Stomach (tissue), 4 donors: ENCODE measurements at regions not wholly inside any gene's neighbourhood (a gene's known extent, or its start where the extent isn't known, plus 50 kb on each side); places are given as distances from the start of the nearest gene placed in this dataset.

Source experiments
- POLR2A ChIP-seq, 4 donors: fragments of 450-650 bp; IDR thresholded peaks; one replicate each; pipeline ENCODE4 v1.6.1; 2016; ENCODE audit warnings: antibody characterized with exemption in 4 of 4, control low read depth in 2 of 4, mild to moderate bottlenecking in 1 of 4, moderate library complexity in 1 of 4
- TF ChIP-seq, protein P1 (sequence below), 7 experiments: fragments of 450-650 bp in 4 of 7; fragments of 200-600 bp in 3 of 7; sonication (generic) in 3 of 7; IDR thresholded peaks; one replicate each; pipeline ENCODE4 v1.5.1; 2016 to 2019; ENCODE audit warnings: antibody characterized with exemption in 7 of 7, control low read depth in 2 of 7, mild to moderate bottlenecking in 1 of 7

GRCh38 chr3:152635389-152635788 is 199.5 kb upstream of the P2RY1 start:
- TF ChIP-seq, protein P1, sequence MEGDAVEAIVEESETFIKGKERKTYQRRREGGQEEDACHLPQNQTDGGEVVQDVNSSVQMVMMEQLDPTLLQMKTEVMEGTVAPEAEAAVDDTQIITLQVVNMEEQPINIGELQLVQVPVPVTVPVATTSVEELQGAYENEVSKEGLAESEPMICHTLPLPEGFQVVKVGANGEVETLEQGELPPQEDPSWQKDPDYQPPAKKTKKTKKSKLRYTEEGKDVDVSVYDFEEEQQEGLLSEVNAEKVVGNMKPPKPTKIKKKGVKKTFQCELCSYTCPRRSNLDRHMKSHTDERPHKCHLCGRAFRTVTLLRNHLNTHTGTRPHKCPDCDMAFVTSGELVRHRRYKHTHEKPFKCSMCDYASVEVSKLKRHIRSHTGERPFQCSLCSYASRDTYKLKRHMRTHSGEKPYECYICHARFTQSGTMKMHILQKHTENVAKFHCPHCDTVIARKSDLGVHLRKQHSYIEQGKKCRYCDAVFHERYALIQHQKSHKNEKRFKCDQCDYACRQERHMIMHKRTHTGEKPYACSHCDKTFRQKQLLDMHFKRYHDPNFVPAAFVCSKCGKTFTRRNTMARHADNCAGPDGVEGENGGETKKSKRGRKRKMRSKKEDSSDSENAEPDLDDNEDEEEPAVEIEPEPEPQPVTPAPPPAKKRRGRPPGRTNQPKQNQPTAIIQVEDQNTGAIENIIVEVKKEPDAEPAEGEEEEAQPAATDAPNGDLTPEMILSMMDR (IDR thresholded peaks at IDR 0.05), result no peak
- TF ChIP-seq POLR2A (IDR thresholded peaks at IDR 0.05), result no peak
